Colon (tissue), 2 donors: ENCODE measurements at regions not wholly inside any gene's neighbourhood (a gene's known extent, or its start where the extent isn't known, plus 50 kb on each side); places are given as distances from the start of the nearest gene placed in this dataset.
"Not testable (repeated sequence)": the region's sequence is repeated elsewhere in the genome, so short reads cannot be mapped to it uniquely, and the experiment has no call there.

Source experiments
- FAIRE-seq: peaks from 2 replicates; lab custom pipeline; 2012; peaks lifted over from hg19 to GRCh38; lab: Jason Lieb, UNC
- donor health status: control.
- donor health status: control.

GRCh38 chr15:62644889-62645742, 397.4 kb upstream of the TPM1 start:
- no peak for FAIRE-seq

- FAIRE-seq, result no peak
Measured at GRCh38 chr15:62647202-62647842, 395.2 kb upstream of the TPM1 start.

GRCh38 chr15:62647843-62648505, 394.6 kb upstream of the TPM1 start:
- FAIRE-seq, result no peak

- no peak for FAIRE-seq
Measured at GRCh38 chr15:62648954-62649353, 393.6 kb upstream of the TPM1 start.

GRCh38 chr15:62649793-62650420, 392.6 kb upstream of the TPM1 start:
- FAIRE-seq, result no peak

GRCh38 chr15:62653122-62653521, 389.4 kb upstream of the TPM1 start:
- FAIRE-seq, result no peak

- no peak for FAIRE-seq
Measured at GRCh38 chr15:62656071-62656470, 386.5 kb upstream of the TPM1 start.

- not testable (repeated sequence) for FAIRE-seq
Measured at GRCh38 chr15:62657501-62657900, 385.0 kb upstream of the TPM1 start.

- no peak for FAIRE-seq
Measured at GRCh38 chr15:62658498-62658897, 384.0 kb upstream of the TPM1 start.

GRCh38 chr15:62663547-62663946, 379.0 kb upstream of the TPM1 start:
- FAIRE-seq, result peak; percentile 92

- no peak for FAIRE-seq
Measured at GRCh38 chr15:62665449-62665848, 377.1 kb upstream of the TPM1 start.

GRCh38 chr15:62666046-62666445, 376.5 kb upstream of the TPM1 start:
- FAIRE-seq, result no peak

- FAIRE-seq, result no peak
Measured at GRCh38 chr15:62672268-62672667, 370.3 kb upstream of the TPM1 start.

GRCh38 chr15:62676891-62677290, 365.7 kb upstream of the TPM1 start:
- no peak for FAIRE-seq

GRCh38 chr15:62681939-62682896, 360.3 kb upstream of the TPM1 start:
- FAIRE-seq, result no peak

- not testable (repeated sequence) for FAIRE-seq
Measured at GRCh38 chr15:62683192-62683591, 359.4 kb upstream of the TPM1 start.

- no peak for FAIRE-seq
Measured at GRCh38 chr15:62684123-62684808, 358.3 kb upstream of the TPM1 start.

GRCh38 chr15:62691008-62691407, 351.5 kb upstream of the TPM1 start:
- no peak for FAIRE-seq

GRCh38 chr15:62697636-62698035, 344.9 kb upstream of the TPM1 start:
- no peak for FAIRE-seq

GRCh38 chr15:62698646-62699045, 343.9 kb upstream of the TPM1 start:
- FAIRE-seq, result no peak

- FAIRE-seq, result no peak
Measured at GRCh38 chr15:62706317-62706716, 336.2 kb upstream of the TPM1 start.
